K562 (cell line): ENCODE measurements at regions not wholly inside any gene's neighbourhood (a gene's known extent, or its start where the extent isn't known, plus 50 kb on each side); places are given as distances from the start of the nearest gene placed in this dataset.

ENCODE experiments used
- ATAC-seq: fragments of 200-7000 bp; cut with Tn5 transposase; 3 replicates; pipeline ENCODE4 v1.9.1; 2020; ENCODE audit warnings: moderate library complexity
- BruUV-seq: library from RNA; stranded (reverse); fragments of 400-500 nt; replicated peaks from 2 replicates; lab custom pipeline; 2021; lab: Mats Ljungman, UMichigan
- CTCF ChIA-PET: fragments of 300-600 bp; formaldehyde crosslinking; extraction: SDS; loops from one replicate; lab custom pipeline; 2021; ENCODE audit warnings: low intra/inter-chr PET ratio; lab: Yijun Ruan, JAX
- POLR2A ChIA-PET: fragments of 300-600, 350-650 bp; sonication (Branson Sonifier 250); formaldehyde crosslinking; extraction: SDS; loops from one replicate; lab custom pipeline; 2021; ENCODE audit warnings: antibody characterized with exemption, inconsistent platforms; lab: Yijun Ruan, JAX
- DNase-seq, 4 experiments: peaks; one replicate each; pipeline versions ENCODE4 v3.0.0 to v3.0.0-alpha.2; 2011 to 2018; ENCODE audit warnings: low spot score in 3 of 4, mixed read lengths in 3 of 4; ENCODE audit errors: extremely low read depth in 1 of 4
- FAIRE-seq: peaks from 2 replicates; lab custom pipeline; 2011; peaks lifted over from hg19 to GRCh38; lab: Jason Lieb, UNC
- H2AFZ ChIP-seq: 2 replicates; pipeline ENCODE4 v1.6.0; 2011; ENCODE audit warnings: low read depth, low read length, control low read depth, inconsistent platforms
- H3K27ac ChIP-seq: fragments of 200-600 bp; 3 replicates; pipeline ENCODE4 v1.8.0; 2011; ENCODE audit warnings: low read depth, mild to moderate bottlenecking, control low read depth, inconsistent platforms, low read length, moderate library complexity, mixed read lengths; ENCODE audit errors: extremely low read depth
- H3K27me3 ChIP-seq, 2 experiments: fragments of 300-600 bp in 1 of 2; 2 replicates in 1 of 2; 3 replicates in 1 of 2; pipeline versions ENCODE4 v1.6.0 to v1.8.0; 2011; ENCODE audit warnings: inconsistent platforms in 2 of 2, low read length in 2 of 2, mild to moderate bottlenecking in 1 of 2, mixed read lengths in 1 of 2, moderate library complexity in 1 of 2; ENCODE audit not compliant: control insufficient read depth in 2 of 2, insufficient read depth in 2 of 2
- H3K36me3 ChIP-seq: fragments of 300-600 bp; 3 replicates; pipeline ENCODE4 v1.8.0; 2011; ENCODE audit warnings: mild to moderate bottlenecking, low read length, inconsistent platforms; ENCODE audit not compliant: control insufficient read depth, insufficient read depth
- H3K4me1 ChIP-seq, 2 experiments: fragments of 200-600 bp in 1 of 2; replicated peaks in 1 of 2; 2 replicates in 1 of 2; 3 replicates in 1 of 2; pipeline versions ENCODE4 v1.5.1 to v1.8.0; 2011; ENCODE audit warnings: inconsistent platforms in 2 of 2, low read length in 2 of 2, mild to moderate bottlenecking in 1 of 2, mixed read lengths in 1 of 2, moderate library complexity in 1 of 2; ENCODE audit not compliant: control insufficient read depth in 2 of 2, insufficient read depth in 2 of 2
- H3K4me2 ChIP-seq: 2 replicates; pipeline ENCODE4 v1.6.1; 2011; ENCODE audit warnings: low read length, control low read depth, inconsistent platforms, mixed read lengths; ENCODE audit not compliant: insufficient read depth
- H3K4me3 ChIP-seq: fragments of 200-600 bp; sonication (generic), shearing (Covaris generic); 2 replicates; pipeline ENCODE4 v1.5.1; 2016; ENCODE audit warnings: control low read depth, inconsistent platforms
- H3K79me2 ChIP-seq: fragments of 200-600 bp; 3 replicates; pipeline ENCODE4 v1.8.0; 2011; ENCODE audit warnings: low read length, inconsistent platforms; ENCODE audit not compliant: control insufficient read depth, insufficient read depth
- H3K9ac ChIP-seq, 2 experiments: 2 replicates each; pipeline versions ENCODE4 v1.6.0 to v1.6.1; 2011; ENCODE audit warnings: low read depth in 2 of 2, low read length in 2 of 2, control low read depth in 1 of 2, inconsistent platforms in 1 of 2, mild to moderate bottlenecking in 1 of 2, mixed read lengths in 1 of 2; ENCODE audit not compliant: insufficient read depth in 1 of 2
- H3K9me1 ChIP-seq: one replicate; pipeline ENCODE4 v1.6.0; 2011; ENCODE audit warnings: inconsistent platforms, mild to moderate bottlenecking, low read length, moderate library complexity; ENCODE audit not compliant: control insufficient read depth, insufficient read depth
- H3K9me3 ChIP-seq: replicated peaks from 2 replicates; pipeline ENCODE4 v1.5.1; 2011; ENCODE audit warnings: low read depth, low read length, inconsistent platforms; ENCODE audit not compliant: control insufficient read depth, insufficient read depth
- H4K20me1 ChIP-seq: replicated peaks from 2 replicates; pipeline ENCODE4 v1.6.1; 2011; ENCODE audit warnings: low read length, inconsistent platforms, mixed read lengths; ENCODE audit not compliant: control insufficient read depth, insufficient read depth
- HCFC1 ChIP-seq: IDR thresholded peaks from 2 replicates; pipeline ENCODE4 v1.6.1; 2012; ENCODE audit warnings: low read depth, low read length, improper control_type of control experiment
- MEF2A ChIP-seq: IDR thresholded peaks from 2 replicates; pipeline ENCODE4 v1.6.1; 2011; ENCODE audit warnings: low read depth, mild to moderate bottlenecking, low read length, moderate library complexity; ENCODE audit not compliant: control insufficient read depth
- MTA1 ChIP-seq: fragments of 450-650 bp; IDR thresholded peaks from 2 replicates; pipeline ENCODE4 v1.6.1; 2017; ENCODE audit warnings: borderline replicate concordance
- PHTF2 ChIP-seq: fragments of 250-450 bp; sonication (Bioruptor Pico); IDR thresholded peaks from 2 replicates; pipeline ENCODE4 v1.5.0; 2021; ENCODE audit warnings: mild to moderate bottlenecking
- SMARCC2 ChIP-seq: fragments of 450-650 bp; IDR thresholded peaks from 2 replicates; pipeline ENCODE4 v1.6.1; 2017; ENCODE audit warnings: antibody characterized with exemption, moderate library complexity, mild to moderate bottlenecking, low read depth
- WGBS: fragments of 100-300 bp; shearing (Covaris generic); methylation state at CpG from one replicate; pipeline ENCODE4 v1.1.6; 2016; ENCODE audit warnings: low coverage, mixed read lengths; ENCODE audit not compliant: insufficient coverage; ENCODE audit errors: missing lambda C conversion rate; 5-methylcytosine and 5-hydroxymethylcytosine counted together
- in situ Hi-C: fragments of 300-500 bp; cut with MboI; formaldehyde crosslinking; loops from 4 replicates; pipeline ENCODE4 v1.15.0; 2018; ENCODE audit warnings: inconsistent platforms, mixed read lengths
- intact Hi-C: fragments of 100-400 bp; cut with micrococcal nuclease; formaldehyde crosslinking; loops from 2 replicates; pipeline ENCODE4 v1.14.2; 2022
- TF ChIP-seq, protein P1 (sequence below): fragments of 250-450 bp; sonication (Bioruptor Pico); IDR thresholded peaks from 2 replicates; pipeline ENCODE4 v1.5.0; 2021; ENCODE audit warnings: mild to moderate bottlenecking, borderline replicate concordance
- TF ChIP-seq, protein P2 (sequence below): sonication (generic); formaldehyde crosslinking; IDR thresholded peaks from 2 replicates; pipeline ENCODE4 v1.8.0; 2022; ENCODE audit warnings: missing genetic modification reagents, mild to moderate bottlenecking, borderline replicate concordance
- TF ChIP-seq, protein P3 (sequence below), 3 experiments: fragments of 200-800 bp in 1 of 3; fragments of 250-450 bp in 1 of 3; fragments of 450-650 bp in 1 of 3; sonication (Bioruptor Pico) in 1 of 3; sonication (Bioruptor generic) in 1 of 3; formaldehyde crosslinking in 1 of 3; IDR thresholded peaks; 2 replicates each; pipeline versions ENCODE4 v1.6.1 to v1.8.0; 2016 to 2022; ENCODE audit warnings: mild to moderate bottlenecking in 2 of 3, missing genetic modification characterization in 2 of 3, missing compliant biosample characterization in 1 of 3, moderate library complexity in 1 of 3

DNA sequence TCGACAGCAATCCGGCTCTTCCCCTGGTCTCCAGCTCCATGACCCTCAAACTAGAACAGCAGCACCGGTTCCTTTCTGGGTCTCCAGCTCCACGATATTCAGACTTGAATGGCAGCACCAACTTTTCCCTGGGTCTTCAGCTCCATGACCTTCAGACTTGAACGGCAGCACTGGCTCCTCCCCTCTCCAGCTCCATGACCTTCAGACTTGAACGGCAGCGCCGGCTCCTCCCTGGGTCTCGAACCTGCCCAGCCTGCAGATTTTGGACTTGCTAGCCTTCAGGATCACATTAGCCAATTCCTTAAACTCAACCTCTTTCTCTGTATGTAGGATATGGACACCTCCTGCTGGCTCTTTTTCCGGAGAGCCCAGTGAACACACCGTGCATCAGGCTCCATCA lies 350.9 kb downstream of the PREX1 start (continued):
- TF ChIP-seq, protein P1, sequence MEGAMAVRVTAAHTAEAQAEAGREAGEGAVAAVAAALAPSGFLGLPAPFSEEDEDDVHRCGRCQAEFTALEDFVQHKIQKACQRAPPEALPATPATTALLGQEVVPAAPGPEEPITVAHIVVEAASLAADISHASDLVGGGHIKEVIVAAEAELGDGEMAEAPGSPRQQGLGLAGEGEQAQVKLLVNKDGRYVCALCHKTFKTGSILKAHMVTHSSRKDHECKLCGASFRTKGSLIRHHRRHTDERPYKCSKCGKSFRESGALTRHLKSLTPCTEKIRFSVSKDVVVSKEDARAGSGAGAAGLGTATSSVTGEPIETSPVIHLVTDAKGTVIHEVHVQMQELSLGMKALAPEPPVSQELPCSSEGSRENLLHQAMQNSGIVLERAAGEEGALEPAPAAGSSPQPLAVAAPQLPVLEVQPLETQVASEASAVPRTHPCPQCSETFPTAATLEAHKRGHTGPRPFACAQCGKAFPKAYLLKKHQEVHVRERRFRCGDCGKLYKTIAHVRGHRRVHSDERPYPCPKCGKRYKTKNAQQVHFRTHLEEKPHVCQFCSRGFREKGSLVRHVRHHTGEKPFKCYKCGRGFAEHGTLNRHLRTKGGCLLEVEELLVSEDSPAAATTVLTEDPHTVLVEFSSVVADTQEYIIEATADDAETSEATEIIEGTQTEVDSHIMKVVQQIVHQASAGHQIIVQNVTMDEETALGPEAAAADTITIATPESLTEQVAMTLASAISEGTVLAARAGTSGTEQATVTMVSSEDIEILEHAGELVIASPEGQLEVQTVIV (CRISPR knock-in tag): no peak
- no peak for TF ChIP-seq MEF2A
- TF ChIP-seq PHTF2 (CRISPR knock-in tag): no peak
- no peak for TF ChIP-seq HCFC1
- TF ChIP-seq SMARCC2: no peak

DNA sequence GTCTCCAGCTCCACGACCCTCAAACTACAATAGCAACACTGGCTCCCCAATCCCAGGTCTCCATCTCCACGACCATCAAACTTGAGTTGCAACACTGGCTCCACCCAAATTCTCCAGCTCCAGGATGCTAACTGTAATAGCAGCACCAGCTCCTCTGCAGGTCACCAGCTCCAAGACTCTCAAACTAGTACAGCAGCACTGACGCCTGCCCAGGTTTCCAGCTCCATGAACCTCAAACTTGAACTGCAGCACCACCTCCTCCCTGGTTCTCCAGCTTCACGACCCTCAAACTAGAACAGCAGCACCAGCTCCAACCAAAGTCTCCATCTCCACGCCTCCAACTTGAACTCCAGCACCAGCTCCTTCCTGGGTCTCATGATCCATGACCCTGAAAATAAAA lies 353.8 kb downstream of the PREX1 start:
- 0% methylated on average over 5 of the region's 5 CpGs for WGBS
- Histone ChIP-seq H3K4me1 (no peaks in the 10 kb centered on the region), H4K20me1 (0 out of 2 replicates have a peak, but pooled peaks cover 4% of the 10 kb centered on the region), H3K4me3 (no peak overlapping the region), H3K9me3 (no peaks in the 10 kb centered on the region), H3K4me2 (no peak overlapping the region), H3K79me2 (no peaks in the 10 kb centered on the region), H2AFZ (no peak overlapping the region), H3K27me3 (peaks cover 6 to 51% of the 10 kb centered on the region in 2 experiments; a peak in 4 of 5 replicates), H3K9ac (no peak overlapping the region), H3K27ac (no peak overlapping the region), H3K36me3 (no peaks in the 10 kb centered on the region), H3K9me1 (no peaks in the 10 kb centered on the region)
- in situ Hi-C loops (no loop called here), intact Hi-C loops (no loop called here)
- no peak for FAIRE-seq
- no peak for ATAC-seq
- BruUV-seq: no TSS peak
- ChIA-PET POLR2A (interaction anchor here (0.5 to 1.9 kb wide), 6 partner anchors 9 to 799 kb away, joined by 3 to 6 read pairs (median 4); no protein-coding TSS in a partner anchor), CTCF (no interaction called here)
- TF ChIP-seq, protein P2, sequence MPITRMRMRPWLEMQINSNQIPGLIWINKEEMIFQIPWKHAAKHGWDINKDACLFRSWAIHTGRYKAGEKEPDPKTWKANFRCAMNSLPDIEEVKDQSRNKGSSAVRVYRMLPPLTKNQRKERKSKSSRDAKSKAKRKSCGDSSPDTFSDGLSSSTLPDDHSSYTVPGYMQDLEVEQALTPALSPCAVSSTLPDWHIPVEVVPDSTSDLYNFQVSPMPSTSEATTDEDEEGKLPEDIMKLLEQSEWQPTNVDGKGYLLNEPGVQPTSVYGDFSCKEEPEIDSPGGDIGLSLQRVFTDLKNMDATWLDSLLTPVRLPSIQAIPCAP (CRISPR knock-in tag): no peak
- no peak for TF ChIP-seq MTA1
- TF ChIP-seq, protein P3, sequence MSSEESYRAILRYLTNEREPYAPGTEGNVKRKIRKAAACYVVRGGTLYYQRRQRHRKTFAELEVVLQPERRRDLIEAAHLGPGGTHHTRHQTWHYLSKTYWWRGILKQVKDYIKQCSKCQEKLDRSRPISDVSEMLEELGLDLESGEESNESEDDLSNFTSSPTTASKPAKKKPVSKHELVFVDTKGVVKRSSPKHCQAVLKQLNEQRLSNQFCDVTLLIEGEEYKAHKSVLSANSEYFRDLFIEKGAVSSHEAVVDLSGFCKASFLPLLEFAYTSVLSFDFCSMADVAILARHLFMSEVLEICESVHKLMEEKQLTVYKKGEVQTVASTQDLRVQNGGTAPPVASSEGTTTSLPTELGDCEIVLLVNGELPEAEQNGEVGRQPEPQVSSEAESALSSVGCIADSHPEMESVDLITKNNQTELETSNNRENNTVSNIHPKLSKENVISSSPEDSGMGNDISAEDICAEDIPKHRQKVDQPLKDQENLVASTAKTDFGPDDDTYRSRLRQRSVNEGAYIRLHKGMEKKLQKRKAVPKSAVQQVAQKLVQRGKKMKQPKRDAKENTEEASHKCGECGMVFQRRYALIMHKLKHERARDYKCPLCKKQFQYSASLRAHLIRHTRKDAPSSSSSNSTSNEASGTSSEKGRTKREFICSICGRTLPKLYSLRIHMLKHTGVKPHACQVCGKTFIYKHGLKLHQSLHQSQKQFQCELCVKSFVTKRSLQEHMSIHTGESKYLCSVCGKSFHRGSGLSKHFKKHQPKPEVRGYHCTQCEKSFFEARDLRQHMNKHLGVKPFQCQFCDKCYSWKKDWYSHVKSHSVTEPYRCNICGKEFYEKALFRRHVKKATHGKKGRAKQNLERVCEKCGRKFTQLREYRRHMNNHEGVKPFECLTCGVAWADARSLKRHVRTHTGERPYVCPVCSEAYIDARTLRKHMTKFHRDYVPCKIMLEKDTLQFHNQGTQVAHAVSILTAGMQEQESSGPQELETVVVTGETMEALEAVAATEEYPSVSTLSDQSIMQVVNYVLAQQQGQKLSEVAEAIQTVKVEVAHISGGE (CRISPR knock-in tag; IDR thresholded peaks at IDR 0.05): peak in 1 of 3 experiments; percentile 53; a peak in 1 of 6 replicates
- no peak for DNase-seq
